HEK293 (cell line): ENCODE measurements at regions not wholly inside any gene's neighbourhood (a gene's known extent, or its start where the extent isn't known, plus 50 kb on each side); places are given as distances from the start of the nearest gene placed in this dataset.

Source experiments
- CTCF ChIA-PET: fragments of 350-600 bp; formaldehyde crosslinking; extraction: SDS; loops from one replicate; lab custom pipeline; 2021; ENCODE audit warnings: antibody characterized with exemption; lab: Yijun Ruan, JAX
- POLR2A ChIA-PET: fragments of 300-600 bp; formaldehyde crosslinking; extraction: SDS; loops from one replicate; lab custom pipeline; 2020; ENCODE audit warnings: antibody characterized with exemption, inconsistent platforms; lab: Yijun Ruan, JAX
- H3K27ac ChIP-seq: fragments of 200-500 bp; sonication (Bioruptor generic); 2 replicates; pipeline ENCODE4 v1.5.1; 2014; ENCODE audit warnings: low read depth, low read length, control low read depth, inconsistent platforms; ENCODE audit errors: extremely low read depth
- H3K36me3 ChIP-seq, 2 experiments: fragments of 200-500 bp in 1 of 2; sonication (Bioruptor generic) in 1 of 2; 1 replicate in 1 of 2; 2 replicates in 1 of 2; pipeline ENCODE4 v1.5.1; 2014 to 2017; ENCODE audit warnings: inconsistent platforms in 2 of 2, low read length in 2 of 2; ENCODE audit not compliant: control insufficient read depth in 2 of 2, insufficient read depth in 1 of 2
- H3K4me1 ChIP-seq: fragments of 200-500 bp; sonication (Bioruptor generic); 2 replicates; pipeline ENCODE4 v1.5.1; 2014; ENCODE audit warnings: mild to moderate bottlenecking, low read length, inconsistent platforms; ENCODE audit not compliant: control insufficient read depth, insufficient read depth
- H3K4me3 ChIP-seq: 2 replicates; pipeline ENCODE4 v1.5.1; 2011; ENCODE audit warnings: low read depth, mild to moderate bottlenecking, control low read depth, low read length, moderate library complexity
- H3K9me3 ChIP-seq: fragments of 200-500 bp; sonication (Bioruptor generic); 2 replicates; pipeline ENCODE4 v1.5.1; 2014; ENCODE audit warnings: low read depth, low read length, inconsistent platforms; ENCODE audit not compliant: control insufficient read depth, insufficient read depth
- SP2 ChIP-seq: fragments of 450-650 bp; formaldehyde crosslinking; IDR thresholded peaks from 2 replicates; pipeline ENCODE4 v1.5.1; 2016; ENCODE audit warnings: missing biosample characterization, missing genetic modification characterization
- ZBTB10 ChIP-seq: fragments of 450-650 bp; formaldehyde crosslinking; IDR thresholded peaks from 2 replicates; pipeline ENCODE4 v1.5.1; 2016; ENCODE audit warnings: missing biosample characterization, missing genetic modification characterization
- ZBTB20 ChIP-seq: fragments of 450-650 bp; formaldehyde crosslinking; IDR thresholded peaks from 2 replicates; pipeline ENCODE4 v1.5.1; 2016; ENCODE audit warnings: missing biosample characterization, missing genetic modification characterization
- ZEB2 ChIP-seq: fragments of 450-650 bp; formaldehyde crosslinking; IDR thresholded peaks from 2 replicates; pipeline ENCODE4 v1.5.1; 2016; ENCODE audit warnings: missing biosample characterization, missing genetic modification characterization
- ZFHX2 ChIP-seq: fragments of 450-650 bp; formaldehyde crosslinking; conservative IDR thresholded peaks from 2 replicates; pipeline ENCODE4 v1.5.1; 2016; ENCODE audit warnings: missing biosample characterization, missing genetic modification characterization
- ZFP3 ChIP-seq: fragments of 450-650 bp; formaldehyde crosslinking; IDR thresholded peaks from 2 replicates; pipeline ENCODE4 v1.5.1; 2016; ENCODE audit warnings: low read depth, missing biosample characterization, missing genetic modification characterization
- ZNF121 ChIP-seq: fragments of 450-650 bp; formaldehyde crosslinking; IDR thresholded peaks from 2 replicates; pipeline ENCODE4 v1.5.1; 2016; ENCODE audit warnings: missing biosample characterization, missing genetic modification characterization
- ZNF266 ChIP-seq: fragments of 450-650 bp; formaldehyde crosslinking; IDR thresholded peaks from 2 replicates; pipeline ENCODE4 v1.5.1; 2016; ENCODE audit warnings: missing biosample characterization, missing genetic modification characterization, low read depth
- ZNF391 ChIP-seq: fragments of 450-650 bp; formaldehyde crosslinking; IDR thresholded peaks from 2 replicates; pipeline ENCODE4 v1.5.1; 2016; ENCODE audit warnings: low read depth, missing biosample characterization, missing genetic modification characterization, borderline replicate concordance
- ZNF510 ChIP-seq: fragments of 450-650 bp; formaldehyde crosslinking; IDR thresholded peaks from 2 replicates; pipeline ENCODE4 v1.5.1; 2018; ENCODE audit warnings: mild to moderate bottlenecking, missing genetic modification characterization, missing biosample characterization; ENCODE audit not compliant: insufficient replicate concordance
- ZNF514 ChIP-seq: fragments of 450-650 bp; formaldehyde crosslinking; IDR thresholded peaks from 2 replicates; pipeline ENCODE4 v1.5.1; 2016; ENCODE audit warnings: missing biosample characterization, missing genetic modification characterization
- ZNF580 ChIP-seq: fragments of 450-650 bp; formaldehyde crosslinking; IDR thresholded peaks from 2 replicates; pipeline ENCODE4 v1.5.1; 2016; ENCODE audit warnings: missing biosample characterization, missing genetic modification characterization
- ZNF629 ChIP-seq: fragments of 450-650 bp; formaldehyde crosslinking; IDR thresholded peaks from 2 replicates; pipeline ENCODE4 v1.5.1; 2017; ENCODE audit warnings: missing biosample characterization, missing genetic modification characterization
- ZNF658 ChIP-seq: fragments of 450-650 bp; formaldehyde crosslinking; IDR thresholded peaks from 2 replicates; pipeline ENCODE4; 2016; ENCODE audit warnings: missing biosample characterization, missing genetic modification characterization
- ZNF76 ChIP-seq: fragments of 450-650 bp; formaldehyde crosslinking; IDR thresholded peaks from 2 replicates; pipeline ENCODE4; 2016; ENCODE audit warnings: low read depth, missing biosample characterization, missing genetic modification characterization, borderline replicate concordance
- ZNF768 ChIP-seq: fragments of 450-650 bp; formaldehyde crosslinking; IDR thresholded peaks from 2 replicates; pipeline ENCODE4 v1.5.1; 2018; ENCODE audit warnings: missing biosample characterization, mild to moderate bottlenecking, missing genetic modification characterization
- ZNF776 ChIP-seq: fragments of 450-650 bp; formaldehyde crosslinking; IDR thresholded peaks from 2 replicates; pipeline ENCODE4 v1.5.0; 2017; ENCODE audit warnings: missing biosample characterization, missing genetic modification characterization, borderline replicate concordance
- ZNF791 ChIP-seq: fragments of 450-650 bp; formaldehyde crosslinking; IDR thresholded peaks from 2 replicates; pipeline ENCODE4 v1.5.1; 2016; ENCODE audit warnings: missing biosample characterization, missing genetic modification characterization
- ZNF830 ChIP-seq: fragments of 450-650 bp; IDR thresholded peaks from 2 replicates; pipeline ENCODE4 v1.5.0; 2018; ENCODE audit warnings: missing biosample characterization, missing genetic modification characterization, low read depth, mild to moderate bottlenecking, moderate library complexity
- TF ChIP-seq, protein P1 (sequence below): fragments of 450-650 bp; formaldehyde crosslinking; conservative IDR thresholded peaks from 2 replicates; pipeline ENCODE4 v1.5.1; 2016; ENCODE audit warnings: low read depth, missing biosample characterization, missing genetic modification characterization

DNA sequence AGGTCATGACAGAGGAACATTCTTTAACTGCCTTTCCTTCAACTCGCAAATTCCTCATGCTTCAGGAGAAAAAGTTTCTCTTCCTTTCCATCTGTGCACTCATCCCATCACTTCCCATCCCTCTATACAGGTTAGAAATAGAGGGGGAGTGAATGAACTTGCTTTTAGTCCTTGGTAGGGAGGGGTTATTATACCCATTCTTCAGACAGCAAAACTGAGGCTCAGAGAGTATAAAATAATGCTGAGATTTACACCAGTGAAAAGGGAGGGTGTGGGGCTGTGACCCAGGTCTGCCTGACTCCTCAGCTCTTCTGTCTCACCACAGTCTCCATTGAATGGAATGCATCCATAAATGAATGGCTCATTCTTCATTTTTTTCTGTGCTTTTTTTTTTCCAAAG lies 109.4 kb upstream of the RCN1 start (continued):
- TF ChIP-seq ZNF629: no peak
- TF ChIP-seq ZFHX2: no peak
- TF ChIP-seq ZNF510: no peak

DNA sequence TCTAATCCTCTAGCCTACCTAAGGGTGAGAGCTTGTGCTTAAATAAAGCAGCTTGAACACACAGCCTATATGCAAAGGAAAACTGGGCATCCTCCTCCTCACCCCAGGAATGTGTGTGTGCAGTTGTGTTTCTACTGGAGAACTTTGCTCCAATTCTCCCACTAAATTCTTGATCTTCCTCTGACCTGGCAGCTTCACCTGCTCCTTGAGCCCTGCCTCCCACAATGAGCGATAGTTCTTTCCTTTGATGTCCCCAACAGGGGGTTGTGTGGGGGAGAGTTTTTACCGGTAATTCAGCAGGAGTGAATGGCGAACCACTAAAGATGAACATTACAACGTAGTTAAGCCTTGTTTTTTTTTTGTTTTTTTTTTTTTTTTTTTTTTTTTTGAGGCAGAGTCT lies 113.5 kb upstream of the RCN1 start:
- no peak overlapping the region for H3K4me3 ChIP-seq
- POLR2A ChIA-PET: no interaction called here
- no peak for TF ChIP-seq ZNF830 (tag by site-specific recombination)
- no peak for TF ChIP-seq SP2
- TF ChIP-seq ZNF76: no peak
- no peak for TF ChIP-seq ZNF658 (tag by site-specific recombination)
- TF ChIP-seq ZNF580 (tag by site-specific recombination): no peak
- TF ChIP-seq ZNF768: no peak
- TF ChIP-seq ZBTB20 (tag by site-specific recombination): no peak
- no peak for TF ChIP-seq ZBTB10 (tag by site-specific recombination)
- TF ChIP-seq, protein P1, sequence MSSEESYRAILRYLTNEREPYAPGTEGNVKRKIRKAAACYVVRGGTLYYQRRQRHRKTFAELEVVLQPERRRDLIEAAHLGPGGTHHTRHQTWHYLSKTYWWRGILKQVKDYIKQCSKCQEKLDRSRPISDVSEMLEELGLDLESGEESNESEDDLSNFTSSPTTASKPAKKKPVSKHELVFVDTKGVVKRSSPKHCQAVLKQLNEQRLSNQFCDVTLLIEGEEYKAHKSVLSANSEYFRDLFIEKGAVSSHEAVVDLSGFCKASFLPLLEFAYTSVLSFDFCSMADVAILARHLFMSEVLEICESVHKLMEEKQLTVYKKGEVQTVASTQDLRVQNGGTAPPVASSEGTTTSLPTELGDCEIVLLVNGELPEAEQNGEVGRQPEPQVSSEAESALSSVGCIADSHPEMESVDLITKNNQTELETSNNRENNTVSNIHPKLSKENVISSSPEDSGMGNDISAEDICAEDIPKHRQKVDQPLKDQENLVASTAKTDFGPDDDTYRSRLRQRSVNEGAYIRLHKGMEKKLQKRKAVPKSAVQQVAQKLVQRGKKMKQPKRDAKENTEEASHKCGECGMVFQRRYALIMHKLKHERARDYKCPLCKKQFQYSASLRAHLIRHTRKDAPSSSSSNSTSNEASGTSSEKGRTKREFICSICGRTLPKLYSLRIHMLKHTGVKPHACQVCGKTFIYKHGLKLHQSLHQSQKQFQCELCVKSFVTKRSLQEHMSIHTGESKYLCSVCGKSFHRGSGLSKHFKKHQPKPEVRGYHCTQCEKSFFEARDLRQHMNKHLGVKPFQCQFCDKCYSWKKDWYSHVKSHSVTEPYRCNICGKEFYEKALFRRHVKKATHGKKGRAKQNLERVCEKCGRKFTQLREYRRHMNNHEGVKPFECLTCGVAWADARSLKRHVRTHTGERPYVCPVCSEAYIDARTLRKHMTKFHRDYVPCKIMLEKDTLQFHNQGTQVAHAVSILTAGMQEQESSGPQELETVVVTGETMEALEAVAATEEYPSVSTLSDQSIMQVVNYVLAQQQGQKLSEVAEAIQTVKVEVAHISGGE (tag by site-specific recombination): no peak
- no peak for TF ChIP-seq ZNF776 (tag by site-specific recombination)
- TF ChIP-seq ZNF391: no peak
- no peak for TF ChIP-seq ZNF266 (tag by site-specific recombination)
- TF ChIP-seq ZNF121 (tag by site-specific recombination): no peak
- TF ChIP-seq ZNF514 (tag by site-specific recombination): no peak
- TF ChIP-seq ZFP3 (tag by site-specific recombination): no peak
- TF ChIP-seq ZEB2 (tag by site-specific recombination): no peak
- no peak for TF ChIP-seq ZNF791 (tag by site-specific recombination)
- TF ChIP-seq, all 188 proteins: peak for 0
- no peaks in the 10 kb centered on the region for H3K9me3 ChIP-seq
- CTCF ChIA-PET: interaction anchor here (0.6 to 3.5 kb wide), 3 partner anchors 19 to 252 kb away, joined by 3 to 18 read pairs (median 3); no protein-coding TSS in a partner anchor
- H3K36me3 ChIP-seq: no peaks in the 10 kb centered on the region
- H3K4me1 ChIP-seq: no peaks in the 10 kb centered on the region
- no peak overlapping the region for H3K27ac ChIP-seq
